B cell (primary cell): ENCODE measurements at regions not wholly inside any gene's neighbourhood (a gene's known extent, or its start where the extent isn't known, plus 50 kb on each side); places are given as distances from the start of the nearest gene placed in this dataset.

Experiments
- ATAC-seq: fragments of 200-7000 bp; cut with Tn5 transposase; one replicate; pipeline ENCODE4 v1.10.0; 2021; ENCODE audit warnings: low read depth, mild to moderate bottlenecking, moderate number of reproducible peaks, moderate library complexity
- CTCF ChIA-PET: fragments of 350-600 bp; sonication (Branson Sonifier 250); formaldehyde crosslinking; loops from one replicate; lab custom pipeline; 2021; ENCODE audit warnings: antibody characterized with exemption, inconsistent platforms; lab: Charles Lee
- POLR2A ChIA-PET: fragments of 350-600 bp; sonication (Branson Sonifier 250); formaldehyde crosslinking; loops from one replicate; lab custom pipeline; 2021; ENCODE audit warnings: antibody characterized with exemption; lab: Charles Lee
- DNase-seq: peaks from one replicate; pipeline ENCODE4 v3.0.0; 2013
- H2AFZ ChIP-seq: 2 replicates; pipeline ENCODE4 v1.6.1; 2012; ENCODE audit warnings: mild to moderate bottlenecking, low read depth, low read length; ENCODE audit not compliant: insufficient read depth, poor library complexity, severe bottlenecking
- H3K27ac ChIP-seq, 2 donors: 1 replicate in 1 of 2; 2 replicates in 1 of 2; pipeline ENCODE4 v1.5.1; 2012 to 2013; ENCODE audit warnings: low read length in 2 of 2, mild to moderate bottlenecking in 2 of 2, moderate library complexity in 1 of 2
- H3K27me3 ChIP-seq, 4 experiments: fragments of 200-600 bp in 1 of 4; sonication (generic) in 1 of 4; replicated peaks in 1 of 4; 1 replicate in 2 of 4; 2 replicates in 2 of 4; pipeline versions ENCODE4 v1.6.1 to v1.7.0; 2013 to 2016; ENCODE audit warnings: low read length in 3 of 4, mild to moderate bottlenecking in 2 of 4, mixed read lengths in 1 of 4, moderate library complexity in 1 of 4; ENCODE audit not compliant: insufficient read depth in 4 of 4, control insufficient read depth in 3 of 4; ENCODE audit errors: control extremely low read depth in 1 of 4
- H3K36me3 ChIP-seq, 2 experiments: replicated peaks in 1 of 2; 1 replicate in 1 of 2; 2 replicates in 1 of 2; pipeline versions ENCODE4 v1.6.1 to v1.7.1; 2013; ENCODE audit warnings: low read length in 1 of 2; ENCODE audit not compliant: insufficient read depth in 2 of 2, control insufficient read depth in 1 of 2; ENCODE audit errors: control extremely low read depth in 1 of 2, extremely low read depth in 1 of 2
- H3K4me1 ChIP-seq, 2 donors: fragments of 200-600 bp in 1 of 2; sonication (generic) in 1 of 2; 1 replicate in 1 of 2; 2 replicates in 1 of 2; pipeline versions ENCODE4 v1.5.1 to v1.6.1; 2013 to 2017; ENCODE audit warnings: low read length in 2 of 2; ENCODE audit not compliant: control insufficient read depth in 2 of 2, insufficient read depth in 2 of 2
- H3K4me2 ChIP-seq: replicated peaks from 2 replicates; pipeline ENCODE3; 2012; ENCODE audit warnings: mild to moderate bottlenecking, low read depth, low read length; ENCODE audit not compliant: poor library complexity, severe bottlenecking
- H3K4me3 ChIP-seq, 5 experiments: fragments of 200-600 bp in 1 of 5; sonication (generic) in 1 of 5; 1 replicate in 3 of 5; 2 replicates in 2 of 5; pipeline versions ENCODE4 v1.5.1 to v1.7.0; 2011 to 2016; ENCODE audit warnings: low read length in 4 of 5, mild to moderate bottlenecking in 4 of 5, low read depth in 2 of 5, control low read depth in 1 of 5, moderate library complexity in 1 of 5; ENCODE audit not compliant: insufficient read depth in 1 of 5; ENCODE audit errors: control extremely low read depth in 1 of 5, extremely low read depth in 1 of 5
- H3K79me2 ChIP-seq: fragments of 200-600 bp; sonication (generic); one replicate; pipeline ENCODE4 v1.6.0; 2016; ENCODE audit warnings: low read length; ENCODE audit not compliant: control insufficient read depth, insufficient read depth
- H3K9ac ChIP-seq: fragments of 200-600 bp; sonication (generic); 2 replicates; pipeline ENCODE4 v1.6.1; 2017; ENCODE audit warnings: mild to moderate bottlenecking, low read length, moderate library complexity
- H3K9me3 ChIP-seq, 3 donors: one replicate each; pipeline versions ENCODE4 v1.6.1 to v1.7.1; 2013; ENCODE audit warnings: low read length in 2 of 3; ENCODE audit not compliant: control insufficient read depth in 2 of 3, insufficient read depth in 1 of 3; ENCODE audit errors: control extremely low read depth in 1 of 3
- H4K20me1 ChIP-seq: 2 replicates; pipeline ENCODE4 v1.6.0; 2012; ENCODE audit warnings: mild to moderate bottlenecking, low read length; ENCODE audit not compliant: insufficient read depth, control insufficient read depth, poor library complexity, severe bottlenecking
- H3K27ac Mint-ChIP-seq: one replicate; pipeline ENCODE4 v1.8.0; 2021; ENCODE audit warnings: mixed read lengths
- H3K27me3 Mint-ChIP-seq: one replicate; pipeline ENCODE4 v1.8.0; 2021; ENCODE audit warnings: mixed read lengths
- H3K4me1 Mint-ChIP-seq: one replicate; pipeline ENCODE4 v1.8.0; 2021; ENCODE audit warnings: mixed read lengths
- H3K4me3 Mint-ChIP-seq: one replicate; pipeline ENCODE4 v1.8.0; 2021; ENCODE audit warnings: mixed read lengths
- H3K9me3 Mint-ChIP-seq: one replicate; pipeline ENCODE4 v1.8.0; 2022; ENCODE audit warnings: mixed read lengths; ENCODE audit not compliant: insufficient read depth
- EZH2 ChIP-seq: IDR thresholded peaks from 2 replicates; pipeline ENCODE4 v1.6.1; 2012; ENCODE audit warnings: borderline replicate concordance, low read depth, mild to moderate bottlenecking, moderate library complexity, low read length; ENCODE audit not compliant: insufficient read depth, poor library complexity, severe bottlenecking
- WGBS: methylation state at CpG from one replicate; pipeline ENCODE4 v1.1.5; 2013; ENCODE audit warnings: missing lambda C conversion rate; ENCODE audit not compliant: insufficient coverage; 5-methylcytosine and 5-hydroxymethylcytosine counted together
- intact Hi-C: fragments of 100-400 bp; cut with micrococcal nuclease; formaldehyde crosslinking; loops from one replicate; pipeline ENCODE4 v1.10.0; 2022
- TF ChIP-seq, protein P1 (sequence below): fragments of 200-600 bp; IDR thresholded peaks from one replicate; pipeline ENCODE4 v1.8.0; 2022; ENCODE audit warnings: antibody characterized with exemption, mild to moderate bottlenecking

DNA sequence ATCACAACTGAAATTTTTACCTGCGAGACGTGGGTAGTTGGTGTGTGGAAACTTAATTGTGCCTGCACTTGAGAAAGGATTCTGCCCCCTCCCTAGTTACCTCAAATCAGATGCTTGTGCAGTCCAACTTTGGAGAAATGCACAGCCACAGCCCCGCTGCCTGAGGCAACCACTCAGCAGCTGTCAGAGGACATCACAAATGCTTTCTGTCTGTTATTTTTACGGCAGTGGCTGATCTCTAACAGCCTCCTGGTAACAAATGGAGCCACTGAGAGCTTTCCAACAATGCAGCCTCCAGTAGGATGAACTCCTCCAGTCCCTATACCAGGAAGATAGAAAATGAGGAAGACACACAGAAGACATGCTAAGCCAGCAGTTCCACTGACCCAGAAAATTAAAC lies 712.2 kb upstream of the GHITM start:
- Mint-ChIP-seq H3K9me3 (peaks cover 2% of the 10 kb centered on the region), H3K27me3 (no peaks in the 10 kb centered on the region), H3K4me1 (no peaks in the 10 kb centered on the region), H3K27ac (no peak overlapping the region), H3K4me3 (no peak overlapping the region)
- Histone ChIP-seq H3K9ac (no peak overlapping the region), H3K4me3 (no peak overlapping the region), H3K27ac (no peak overlapping the region), H3K27me3 (no peaks in the 10 kb centered on the region), H3K4me1 (no peaks in the 10 kb centered on the region), H2AFZ (no peak overlapping the region), H3K4me2 (no peak overlapping the region), H3K9me3 (no peaks in the 10 kb centered on the region), H4K20me1 (no peaks in the 10 kb centered on the region), H3K36me3 (no peaks in the 10 kb centered on the region), H3K79me2 (no peaks in the 10 kb centered on the region)
- intact Hi-C loops, result no loop called here
- CTCF ChIA-PET, result no interaction called here
- ATAC-seq, result no peak
- POLR2A ChIA-PET, result no interaction called here
- 73% methylated on average over 2 of the region's 4 CpGs for WGBS
- DNase-seq, result no peak
- TF ChIP-seq, protein P1, sequence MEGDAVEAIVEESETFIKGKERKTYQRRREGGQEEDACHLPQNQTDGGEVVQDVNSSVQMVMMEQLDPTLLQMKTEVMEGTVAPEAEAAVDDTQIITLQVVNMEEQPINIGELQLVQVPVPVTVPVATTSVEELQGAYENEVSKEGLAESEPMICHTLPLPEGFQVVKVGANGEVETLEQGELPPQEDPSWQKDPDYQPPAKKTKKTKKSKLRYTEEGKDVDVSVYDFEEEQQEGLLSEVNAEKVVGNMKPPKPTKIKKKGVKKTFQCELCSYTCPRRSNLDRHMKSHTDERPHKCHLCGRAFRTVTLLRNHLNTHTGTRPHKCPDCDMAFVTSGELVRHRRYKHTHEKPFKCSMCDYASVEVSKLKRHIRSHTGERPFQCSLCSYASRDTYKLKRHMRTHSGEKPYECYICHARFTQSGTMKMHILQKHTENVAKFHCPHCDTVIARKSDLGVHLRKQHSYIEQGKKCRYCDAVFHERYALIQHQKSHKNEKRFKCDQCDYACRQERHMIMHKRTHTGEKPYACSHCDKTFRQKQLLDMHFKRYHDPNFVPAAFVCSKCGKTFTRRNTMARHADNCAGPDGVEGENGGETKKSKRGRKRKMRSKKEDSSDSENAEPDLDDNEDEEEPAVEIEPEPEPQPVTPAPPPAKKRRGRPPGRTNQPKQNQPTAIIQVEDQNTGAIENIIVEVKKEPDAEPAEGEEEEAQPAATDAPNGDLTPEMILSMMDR, result no peak
- no peak for TF ChIP-seq EZH2

DNA sequence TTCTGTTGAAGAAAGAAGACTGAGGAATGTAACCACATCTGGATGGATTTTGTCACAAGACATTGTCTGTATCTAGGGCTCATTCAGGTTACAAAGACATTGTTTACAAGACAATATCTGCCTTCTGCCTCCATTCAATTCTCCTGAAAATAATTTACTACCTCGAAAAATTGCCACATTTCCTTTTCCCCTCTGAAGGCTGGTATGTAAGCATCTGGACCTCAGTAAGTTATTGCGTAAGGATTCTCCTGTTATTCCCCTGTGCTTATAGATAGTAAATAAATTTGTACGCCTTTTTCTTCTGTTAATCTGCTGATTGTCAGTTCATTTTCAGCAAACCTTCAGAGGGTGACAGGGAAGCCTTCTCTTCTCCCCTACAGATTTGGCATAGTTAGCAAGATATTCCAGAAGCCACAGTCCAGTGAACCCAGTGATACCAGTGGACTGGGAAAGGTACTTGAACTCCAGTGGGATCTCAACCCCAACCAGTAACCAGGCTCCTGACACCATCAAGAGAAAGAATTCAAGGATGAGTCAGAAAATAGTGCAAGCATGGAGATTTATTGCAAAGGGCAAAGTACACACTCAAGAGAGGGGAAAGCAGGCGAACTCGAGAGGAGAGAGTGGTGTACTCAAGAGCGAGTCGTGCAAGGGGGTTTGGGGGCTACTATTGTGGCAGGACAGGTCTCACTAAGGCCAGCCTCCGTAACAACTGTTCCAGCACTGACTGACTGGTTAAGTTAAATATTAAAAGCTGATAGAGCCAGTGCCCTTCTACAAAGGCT lies 706.9 kb upstream of the GHITM start:
- no peak for DNase-seq
- Histone ChIP-seq H3K4me3 (no peak overlapping the region), H3K4me1 (no peaks in the 10 kb centered on the region), H3K4me2 (no peak overlapping the region), H3K9me3 (no peaks in the 10 kb centered on the region), H3K79me2 (no peaks in the 10 kb centered on the region), H3K27ac (no peak overlapping the region), H3K27me3 (no peaks in the 10 kb centered on the region), H4K20me1 (no peaks in the 10 kb centered on the region), H2AFZ (no peak overlapping the region), H3K36me3 (no peaks in the 10 kb centered on the region), H3K9ac (no peak overlapping the region)
- no peaks in the 10 kb centered on the region for H3K4me1 Mint-ChIP-seq
- TF ChIP-seq EZH2, result no peak
- TF ChIP-seq, protein P1, result no peak
- POLR2A ChIA-PET, result no interaction called here
- no peak overlapping the region for H3K27ac Mint-ChIP-seq
- peaks cover 5% of the 10 kb centered on the region for H3K9me3 Mint-ChIP-seq
- CTCF ChIA-PET, result no interaction called here
- ATAC-seq, result no peak
- H3K4me3 Mint-ChIP-seq, result no peak overlapping the region
- WGBS, result 84% methylated on average over 5 of the region's 8 CpGs
- intact Hi-C loops, result no loop called here
- H3K27me3 Mint-ChIP-seq, result no peaks in the 10 kb centered on the region
